Astrocyte (in vitro differentiated cells and primary cell): ENCODE measurements at regions not wholly inside any gene's neighbourhood (a gene's known extent, or its start where the extent isn't known, plus 50 kb on each side); places are given as distances from the start of the nearest gene placed in this dataset.

Experiments used
- EZH2 ChIP-seq: IDR thresholded peaks from 2 replicates; pipeline ENCODE4 v1.6.1; 2012; ENCODE audit warnings: mild to moderate bottlenecking, low read length, inconsistent platforms; ENCODE audit not compliant: insufficient read depth
- TF ChIP-seq, protein P1 (sequence below): IDR thresholded peaks from 2 replicates; pipeline ENCODE4 v1.5.1; 2011; ENCODE audit warnings: low read depth, mild to moderate bottlenecking, inconsistent platforms, low read length, moderate library complexity; ENCODE audit not compliant: insufficient read depth

DNA sequence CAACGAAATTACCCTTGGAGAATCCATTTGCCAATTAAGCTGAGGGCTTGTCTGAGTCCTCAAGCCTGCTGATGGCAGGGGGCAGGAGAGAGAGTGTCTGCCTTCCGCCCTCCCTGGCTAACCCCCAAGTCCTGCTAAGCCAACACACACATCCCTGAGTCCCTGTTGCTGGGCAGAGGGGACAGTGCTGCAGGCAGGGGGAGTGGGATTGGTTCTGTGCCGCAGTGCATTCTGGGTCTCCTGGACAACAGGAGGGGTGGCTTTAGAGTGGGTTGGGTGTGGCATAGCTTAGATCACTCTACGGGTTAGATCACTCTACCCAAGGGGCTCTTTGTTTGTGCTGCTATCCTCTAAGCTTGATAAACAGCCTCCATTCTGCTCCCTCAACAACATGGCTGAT is 427.7 kb downstream of the CDK5RAP2 start:
- TF ChIP-seq, protein P1, sequence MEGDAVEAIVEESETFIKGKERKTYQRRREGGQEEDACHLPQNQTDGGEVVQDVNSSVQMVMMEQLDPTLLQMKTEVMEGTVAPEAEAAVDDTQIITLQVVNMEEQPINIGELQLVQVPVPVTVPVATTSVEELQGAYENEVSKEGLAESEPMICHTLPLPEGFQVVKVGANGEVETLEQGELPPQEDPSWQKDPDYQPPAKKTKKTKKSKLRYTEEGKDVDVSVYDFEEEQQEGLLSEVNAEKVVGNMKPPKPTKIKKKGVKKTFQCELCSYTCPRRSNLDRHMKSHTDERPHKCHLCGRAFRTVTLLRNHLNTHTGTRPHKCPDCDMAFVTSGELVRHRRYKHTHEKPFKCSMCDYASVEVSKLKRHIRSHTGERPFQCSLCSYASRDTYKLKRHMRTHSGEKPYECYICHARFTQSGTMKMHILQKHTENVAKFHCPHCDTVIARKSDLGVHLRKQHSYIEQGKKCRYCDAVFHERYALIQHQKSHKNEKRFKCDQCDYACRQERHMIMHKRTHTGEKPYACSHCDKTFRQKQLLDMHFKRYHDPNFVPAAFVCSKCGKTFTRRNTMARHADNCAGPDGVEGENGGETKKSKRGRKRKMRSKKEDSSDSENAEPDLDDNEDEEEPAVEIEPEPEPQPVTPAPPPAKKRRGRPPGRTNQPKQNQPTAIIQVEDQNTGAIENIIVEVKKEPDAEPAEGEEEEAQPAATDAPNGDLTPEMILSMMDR: no peak
- TF ChIP-seq EZH2: no peak
